ENCODE measurements at regions not wholly inside any gene's neighbourhood (a gene's known extent, or its start where the extent isn't known, plus 50 kb on each side); places are given as distances from the start of the nearest gene placed in this dataset.
"Not testable (repeated sequence)": the region's sequence is repeated elsewhere in the genome, so short reads cannot be mapped to it uniquely, and the experiment has no call there.

DNA sequence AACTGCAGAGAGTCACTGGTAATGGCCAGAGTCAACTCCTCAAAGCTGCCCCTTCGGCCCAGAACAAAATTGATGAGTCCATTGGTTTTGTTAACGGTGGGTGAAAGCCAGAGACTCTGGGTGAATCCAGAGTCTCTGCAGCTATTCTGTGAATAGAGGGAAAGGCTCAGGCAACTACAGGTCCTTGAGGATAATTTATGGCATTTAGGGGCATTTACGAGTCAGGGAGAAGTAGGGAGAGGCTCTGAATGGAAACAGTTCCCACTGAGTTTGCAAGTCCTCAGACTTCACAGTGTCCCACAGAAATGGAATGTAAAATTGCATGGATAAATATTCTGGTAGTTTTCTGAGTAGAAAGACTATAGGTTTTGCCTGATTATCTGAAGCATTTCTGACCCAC is 257.8 kb downstream of the SEC61B start:
- DNase-seq (ENCODE audit: low spot score): no peak

DNA sequence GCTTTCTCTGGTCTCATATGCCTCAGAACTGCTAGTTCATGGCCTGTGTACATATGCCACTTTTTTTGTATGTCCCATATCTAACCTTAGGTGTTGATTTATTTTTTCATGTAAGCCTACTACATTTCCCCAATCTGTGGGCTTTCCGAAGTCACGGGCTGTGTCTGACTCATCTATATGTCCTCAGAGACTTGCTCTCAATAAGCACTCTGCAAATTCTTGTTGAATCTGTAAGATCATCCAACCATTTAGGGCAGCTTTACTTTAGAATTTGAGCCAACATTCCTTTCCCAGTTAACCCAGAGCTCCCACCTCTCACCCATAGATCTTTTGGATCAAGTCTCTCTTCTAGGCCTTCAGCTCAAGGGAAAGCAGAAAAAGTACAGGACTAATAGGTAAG is 263.4 kb downstream of the SEC61B start:
- no peak for DNase-seq (ENCODE audit: low spot score)

DNA sequence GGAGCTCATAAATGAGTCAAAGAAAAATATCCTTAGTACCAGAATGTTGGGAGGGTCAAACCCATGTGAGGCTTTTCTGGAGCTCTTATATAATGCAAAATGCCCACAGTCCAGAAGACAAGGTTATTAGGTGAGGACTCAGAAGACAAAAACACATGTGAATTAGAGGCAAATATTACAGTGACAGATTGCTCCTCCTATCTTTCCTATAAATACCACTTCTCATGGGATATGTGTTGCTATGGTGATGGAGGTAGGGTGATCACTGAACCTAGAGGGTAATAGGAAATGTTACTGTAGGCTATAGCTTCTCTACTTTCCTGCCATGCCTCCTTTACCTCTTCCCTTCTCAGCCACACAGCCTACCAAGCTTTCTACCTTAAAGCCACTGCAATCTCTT is 264.6 kb downstream of the SEC61B start:
- DNase-seq (ENCODE audit: low spot score): no peak

DNA sequence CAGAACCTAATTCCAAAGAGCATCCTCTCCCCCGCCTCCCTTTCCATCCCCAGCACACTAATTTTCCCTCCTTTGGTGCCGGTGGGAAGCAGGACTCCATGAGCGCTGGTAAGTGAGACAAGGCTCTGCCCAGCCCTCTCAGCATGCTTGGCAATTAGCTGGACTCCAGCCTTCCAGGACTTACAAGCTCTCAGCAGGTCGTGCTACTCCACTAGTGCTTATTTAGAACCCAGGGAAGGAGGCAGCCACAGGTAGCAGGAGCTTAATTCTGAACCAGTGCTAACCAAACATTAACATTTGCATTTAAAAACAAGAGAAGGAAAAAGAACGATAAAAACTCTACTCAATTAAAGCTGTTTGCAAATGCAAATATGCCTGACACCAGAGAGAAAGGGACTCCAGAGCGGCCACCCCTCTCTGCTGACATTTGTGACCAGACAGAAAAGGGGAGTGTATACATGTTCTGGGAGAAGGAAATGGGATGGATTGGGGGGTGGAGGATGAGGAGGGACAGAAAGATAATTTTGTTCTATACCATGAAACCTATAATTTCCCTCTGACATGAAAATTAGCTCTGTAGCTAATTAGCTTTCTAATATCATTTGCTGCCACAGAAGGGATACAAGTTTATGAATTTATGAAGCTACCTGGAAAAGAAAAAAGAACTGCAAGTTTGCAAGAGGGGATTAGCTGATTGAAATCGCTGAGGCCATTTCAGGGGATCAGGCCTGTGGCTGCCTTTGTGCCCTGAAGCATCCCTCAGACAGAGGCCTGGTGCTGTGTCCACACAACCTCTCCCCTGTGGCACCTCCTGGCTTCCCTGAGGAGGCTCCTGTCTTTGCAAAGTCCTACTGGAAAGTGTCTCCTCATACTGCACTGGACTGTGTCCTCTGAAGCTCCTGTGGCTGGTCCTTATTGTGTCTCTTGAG is 266.3 kb downstream of the SEC61B start:
- DNase-seq (ENCODE audit: low spot score): no peak

DNA sequence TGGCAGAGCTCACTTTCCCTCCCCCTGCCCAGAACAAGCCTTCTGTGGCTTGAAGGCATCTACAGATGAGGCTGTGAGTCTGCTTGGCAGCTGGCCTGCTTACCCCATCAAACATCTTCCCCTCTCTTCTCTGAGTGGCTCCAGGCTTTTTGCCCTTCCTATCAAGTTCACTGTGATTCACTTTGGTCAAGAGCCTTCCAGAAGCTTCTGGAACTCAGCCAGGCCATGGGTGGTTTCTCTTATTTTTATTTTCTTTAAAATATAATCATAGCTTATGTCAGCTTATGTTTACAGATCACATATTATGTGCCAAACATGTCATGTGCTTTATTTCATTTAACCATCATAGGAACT is 267.0 kb downstream of the SEC61B start:
- no peak for DNase-seq (ENCODE audit: low spot score)

DNA sequence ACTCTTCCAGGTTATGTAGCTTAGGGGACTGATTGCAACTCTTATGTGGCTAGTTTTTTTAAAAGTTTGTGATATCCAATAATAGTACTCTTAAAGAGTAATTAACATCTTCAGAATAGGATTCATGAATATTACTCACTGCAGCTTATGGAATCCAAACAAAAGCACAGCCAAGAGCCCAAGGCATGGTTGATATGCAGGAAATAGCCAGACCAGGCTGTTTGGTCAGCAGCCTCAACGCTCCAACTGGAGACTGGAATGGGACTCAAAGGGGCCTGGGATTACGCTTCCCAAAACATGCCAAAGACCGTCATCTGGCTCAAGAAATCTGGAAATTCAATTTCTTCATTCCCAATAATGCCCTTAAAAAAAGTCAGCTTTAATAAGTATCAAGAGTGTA is 268.6 kb downstream of the SEC61B start:
- no peak for DNase-seq (ENCODE audit: low spot score)

DNA sequence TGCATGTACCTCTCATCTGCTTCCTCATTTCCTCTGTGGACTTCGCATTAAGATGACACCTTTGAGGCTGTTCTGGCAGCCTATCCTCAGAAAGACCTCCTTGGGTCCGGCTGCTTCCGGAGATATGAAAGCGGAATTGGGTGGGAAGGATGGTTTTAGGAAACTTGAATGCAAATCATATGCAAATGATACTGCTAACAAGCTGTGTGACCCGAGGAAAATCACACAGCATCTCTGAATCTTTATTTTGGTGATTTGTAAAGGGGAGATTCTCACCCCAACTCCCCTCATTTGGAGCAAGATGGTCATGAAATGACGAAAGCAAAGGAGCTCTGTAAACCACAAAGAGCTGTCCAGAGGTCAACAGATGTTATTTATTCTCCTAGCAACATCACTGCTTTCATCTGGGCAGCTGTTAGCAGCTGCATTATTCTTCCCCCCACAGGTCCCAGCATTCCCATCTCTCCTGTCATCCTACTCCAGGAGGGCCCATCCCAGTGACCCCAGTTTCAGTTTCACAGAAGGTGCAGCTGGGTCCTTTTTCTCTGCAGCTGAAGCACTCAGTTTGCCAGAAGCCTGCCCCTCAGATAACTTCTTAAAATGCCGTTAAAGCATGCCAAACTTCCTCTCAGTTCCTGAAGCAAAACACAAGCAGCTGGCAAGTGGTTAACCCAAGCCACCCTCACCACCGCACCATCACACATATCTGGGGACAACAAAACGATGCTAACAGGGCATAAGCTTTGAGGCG is 269.5 kb downstream of the SEC61B start:
- DNase-seq (ENCODE audit: low spot score): no peak

DNA sequence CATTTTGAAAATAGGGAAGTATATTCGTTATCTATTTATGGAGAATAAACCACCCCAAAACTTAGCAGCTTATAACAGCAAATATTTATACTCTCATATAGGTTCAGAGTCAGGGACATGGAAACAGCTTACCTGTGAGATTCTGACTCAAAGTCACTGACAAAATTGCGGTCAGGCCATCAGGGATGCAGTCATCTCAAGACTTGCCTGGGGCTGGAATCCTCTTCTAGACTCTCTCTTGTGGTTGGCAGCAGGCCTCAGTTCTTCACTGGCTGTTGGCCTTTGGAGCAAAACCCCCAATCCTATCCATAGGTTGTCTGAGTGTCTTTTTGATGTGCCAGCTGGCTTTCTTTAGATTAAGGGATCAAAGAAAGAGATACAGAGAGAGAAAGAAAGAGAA is 275.6 kb downstream of the SEC61B start:
- DNase-seq (ENCODE audit: low spot score): no peak

DNA sequence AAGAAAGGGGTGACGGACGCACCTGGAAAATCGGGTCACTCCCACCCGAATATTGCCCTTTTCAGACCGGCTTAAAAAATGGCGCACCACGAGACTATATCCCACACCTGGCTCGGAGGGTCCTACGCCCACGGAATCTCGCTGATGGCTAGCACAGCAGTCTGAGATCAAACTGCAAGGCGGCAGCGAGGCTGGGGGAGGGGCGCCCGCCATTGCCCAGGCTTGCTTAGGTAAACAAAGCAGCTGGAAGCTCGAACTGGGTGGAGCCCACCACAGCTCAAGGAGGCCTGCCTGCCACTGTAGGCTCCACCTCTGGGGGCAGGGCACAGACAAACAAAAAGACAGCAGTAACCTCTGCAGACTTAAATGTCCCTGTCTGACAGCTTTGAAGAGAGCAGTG is 276.9 kb downstream of the SEC61B start:
- not testable (repeated sequence) for DNase-seq (ENCODE audit: low spot score)

DNA sequence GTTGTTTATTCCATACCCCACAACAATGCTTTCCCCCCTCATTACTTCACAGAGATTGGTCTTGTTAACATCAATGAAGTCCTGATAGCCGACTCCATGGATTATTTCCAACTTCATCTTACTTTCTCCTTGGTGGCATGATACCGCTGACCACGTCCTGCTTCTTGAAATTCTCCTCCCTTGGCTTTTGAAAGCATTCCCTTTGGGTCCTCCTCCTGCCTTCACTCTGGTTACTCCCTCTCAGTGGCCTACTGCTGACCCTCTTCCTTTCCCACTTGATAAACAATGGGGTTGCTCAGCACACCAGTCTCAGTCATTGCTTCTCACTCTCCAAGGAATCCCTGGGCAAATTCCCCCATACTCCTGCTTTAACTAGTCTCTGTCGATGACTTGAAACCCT is 283.9 kb downstream of the SEC61B start:
- no peak for DNase-seq (ENCODE audit: low spot score)

DNA sequence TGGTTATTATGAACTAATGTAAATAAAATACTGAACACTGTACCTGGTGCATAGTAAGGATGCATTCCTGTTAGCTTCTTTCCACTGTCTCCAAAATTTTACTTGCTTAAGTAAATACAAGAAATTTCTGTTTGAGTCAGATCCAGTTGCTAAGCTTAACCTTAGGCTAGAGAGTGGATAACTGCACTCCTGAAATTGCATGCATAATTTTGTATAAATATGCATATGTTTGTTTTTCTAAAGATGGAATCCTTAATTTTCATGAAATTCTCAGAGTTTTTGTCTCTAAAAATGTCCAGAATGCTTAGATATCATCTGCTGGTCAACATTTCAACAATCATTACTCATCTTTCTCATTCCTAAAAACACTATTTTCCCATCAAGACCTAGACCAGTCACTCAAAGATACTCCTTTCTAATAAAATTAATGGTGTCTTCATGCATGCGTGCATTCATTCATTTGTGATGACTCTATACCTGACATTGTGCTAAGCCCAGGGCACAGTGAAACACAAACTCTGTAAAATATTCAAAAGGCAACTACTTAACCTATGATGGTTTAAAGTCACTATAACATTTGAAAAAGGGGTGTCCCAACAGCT is 284.8 kb downstream of the SEC61B start:
- DNase-seq (ENCODE audit: low spot score): no peak

DNA sequence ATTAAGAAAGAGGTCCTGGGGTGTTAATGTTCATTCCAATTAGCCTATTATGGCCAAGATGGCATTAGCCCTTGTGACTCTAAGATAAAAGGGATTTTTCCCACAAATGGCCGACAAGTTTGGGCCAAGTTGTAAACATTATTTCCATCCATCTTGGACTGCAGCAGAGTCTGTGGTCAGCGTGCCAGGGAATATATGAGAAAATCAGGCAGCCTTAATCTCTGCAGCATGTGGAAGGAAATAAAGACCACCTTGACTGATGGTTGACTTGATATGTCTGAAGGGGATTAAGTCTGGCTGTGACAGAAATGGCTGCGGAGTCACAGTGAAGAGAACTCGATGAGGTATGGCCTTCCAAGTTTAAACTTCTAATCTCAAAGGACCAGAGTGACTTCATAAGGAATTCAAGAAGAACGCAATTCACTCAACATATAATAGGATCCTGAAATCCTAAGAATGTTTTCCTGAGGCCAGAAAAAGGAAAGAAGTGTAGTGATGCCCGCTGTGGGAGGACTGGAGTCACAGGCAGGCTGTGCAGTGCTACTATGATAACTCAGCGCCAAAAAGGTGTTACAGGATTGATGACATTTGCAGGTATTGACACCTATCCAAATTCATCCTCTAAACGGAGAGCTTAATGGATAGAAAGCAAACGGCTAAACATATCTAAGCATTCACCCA is 287.1 kb downstream of the SEC61B start:
- DNase-seq (ENCODE audit: low spot score): no peak

DNA sequence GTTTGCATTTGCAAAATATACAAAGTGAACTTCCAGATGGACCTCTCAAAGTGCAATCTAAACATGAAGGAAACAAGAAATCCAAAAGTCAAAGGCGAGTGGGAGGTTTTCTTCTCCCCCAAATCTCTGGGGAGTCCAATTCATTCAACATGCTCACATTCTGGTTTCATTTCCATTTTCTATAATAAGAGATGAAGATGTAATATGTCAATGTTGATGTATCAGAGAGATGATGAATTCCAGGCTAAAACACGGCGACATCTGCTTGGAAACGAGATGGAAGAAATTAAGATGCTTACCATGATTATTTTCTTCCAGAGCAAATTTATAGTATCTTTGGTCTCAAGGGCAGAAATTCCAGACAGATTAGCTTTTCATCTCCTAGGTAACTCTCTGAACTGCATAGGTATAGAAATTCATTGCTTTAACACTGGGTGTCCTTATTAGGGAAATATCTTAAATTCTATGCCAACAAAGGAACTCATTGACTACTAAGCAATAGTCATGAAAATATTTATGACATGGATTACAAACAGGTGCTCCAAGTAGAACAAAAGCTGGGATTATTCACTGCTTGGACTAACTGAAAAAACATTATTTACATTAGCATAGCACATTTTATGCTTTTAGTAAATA is 287.9 kb downstream of the SEC61B start:
- no peak for DNase-seq (ENCODE audit: low spot score)

DNA sequence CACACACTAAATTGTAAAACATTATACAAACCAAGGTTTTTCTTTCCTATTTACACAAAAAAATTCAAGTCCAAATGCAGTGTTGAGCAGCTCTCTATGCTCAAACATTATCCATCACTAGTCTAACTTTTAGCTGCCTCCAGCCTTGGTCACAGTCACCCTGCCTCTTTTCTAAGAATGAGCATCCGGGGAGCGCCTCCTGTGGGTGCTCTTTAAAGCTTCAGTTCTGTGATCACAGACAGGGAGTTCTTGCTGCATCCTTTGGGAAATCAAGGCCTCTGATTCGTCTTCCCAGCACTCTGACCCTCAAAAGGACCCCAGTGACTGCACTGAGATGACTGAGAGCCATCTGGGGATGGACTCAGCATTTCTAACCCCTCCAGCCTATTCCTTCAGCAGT is 289.6 kb downstream of the SEC61B start:
- no peak for DNase-seq (ENCODE audit: low spot score)

DNA sequence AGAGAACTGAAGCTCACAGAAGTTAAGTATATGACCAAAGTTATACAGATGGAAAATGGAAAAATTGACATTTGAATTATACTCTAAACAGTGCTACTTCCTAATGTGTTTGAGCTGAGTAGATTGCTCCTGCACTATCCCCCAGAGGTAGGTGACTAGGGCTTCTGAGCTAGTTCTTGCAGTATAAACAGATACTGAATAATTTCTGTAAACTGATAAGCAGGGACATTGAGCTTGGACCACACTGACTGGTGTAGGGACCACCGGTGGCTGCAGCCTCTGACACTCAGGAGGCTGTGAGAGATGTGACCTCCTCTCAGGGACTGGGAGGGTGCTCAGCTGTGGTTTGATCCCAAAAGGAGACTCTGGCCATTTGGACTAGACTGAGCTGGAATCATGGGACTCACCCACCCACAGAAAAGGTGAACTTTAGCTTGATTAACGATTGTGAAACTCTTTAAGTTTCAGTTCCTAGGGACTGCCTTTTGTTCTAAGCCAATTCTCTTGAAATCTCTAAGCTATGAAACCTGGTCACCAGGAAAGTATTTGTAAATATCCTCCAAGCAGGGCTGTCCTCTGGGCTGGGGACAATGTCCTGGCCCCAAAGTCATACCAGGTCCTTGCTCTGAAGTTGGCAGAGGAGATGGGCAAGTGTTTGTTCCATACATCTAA is 291.5 kb downstream of the SEC61B start:
- DNase-seq (ENCODE audit: low spot score): no peak

DNA sequence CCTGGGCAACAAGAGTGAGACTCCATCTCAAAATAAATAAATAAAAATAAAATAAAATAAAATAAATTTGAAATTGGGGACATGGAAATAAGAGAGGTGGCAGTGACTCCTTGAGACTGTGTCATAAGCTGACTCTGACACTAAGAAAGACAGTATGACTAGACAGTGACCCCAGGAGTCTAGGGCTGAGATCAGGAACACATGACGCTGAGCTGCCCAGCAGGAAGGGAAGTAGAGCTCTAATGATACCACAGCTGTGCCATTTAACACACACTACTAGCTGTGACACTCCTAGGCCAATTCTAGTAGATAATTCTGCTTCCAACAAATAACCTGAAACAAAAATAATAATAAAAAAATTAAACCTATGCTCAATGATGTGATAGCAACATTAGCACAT is 293.0 kb downstream of the SEC61B start:
- DNase-seq (ENCODE audit: low spot score): no peak

DNA sequence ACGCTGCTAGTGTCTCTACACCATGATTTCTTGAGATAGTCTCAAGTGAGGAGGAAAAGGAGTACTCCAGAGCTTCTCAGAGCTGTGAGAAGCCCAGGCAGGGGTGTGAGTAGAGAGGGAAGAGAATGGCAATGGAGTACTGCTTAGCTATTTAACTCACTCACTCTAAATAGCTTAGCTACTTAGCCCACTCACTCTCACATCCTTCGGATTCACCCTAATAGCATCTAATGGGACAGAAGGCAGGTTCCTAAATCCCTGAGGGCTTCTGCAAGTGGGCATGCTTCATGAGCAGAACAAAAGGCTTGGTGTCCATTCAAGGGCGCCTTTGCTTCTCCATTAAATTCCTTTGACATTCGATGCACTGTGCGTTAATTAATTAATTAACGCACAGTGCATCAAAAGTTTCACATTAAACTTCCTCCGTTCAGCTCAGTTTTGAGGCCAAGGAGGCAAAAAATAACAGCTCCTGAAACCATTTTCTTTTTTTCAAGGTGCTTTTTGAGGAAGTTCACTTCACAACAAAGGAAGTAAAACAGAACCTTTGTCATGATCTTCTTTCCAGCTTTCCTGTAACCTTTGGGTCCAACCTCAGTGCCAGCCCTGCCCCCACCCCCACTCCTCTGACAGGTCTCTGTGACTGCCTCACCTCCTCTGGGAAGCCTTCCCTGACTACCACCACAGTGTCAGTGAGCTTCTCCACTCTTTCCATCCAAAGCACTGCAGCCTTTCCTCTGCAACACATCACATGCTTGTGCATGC is 294.0 kb downstream of the SEC61B start:
- no peak for DNase-seq (ENCODE audit: low spot score)

DNA sequence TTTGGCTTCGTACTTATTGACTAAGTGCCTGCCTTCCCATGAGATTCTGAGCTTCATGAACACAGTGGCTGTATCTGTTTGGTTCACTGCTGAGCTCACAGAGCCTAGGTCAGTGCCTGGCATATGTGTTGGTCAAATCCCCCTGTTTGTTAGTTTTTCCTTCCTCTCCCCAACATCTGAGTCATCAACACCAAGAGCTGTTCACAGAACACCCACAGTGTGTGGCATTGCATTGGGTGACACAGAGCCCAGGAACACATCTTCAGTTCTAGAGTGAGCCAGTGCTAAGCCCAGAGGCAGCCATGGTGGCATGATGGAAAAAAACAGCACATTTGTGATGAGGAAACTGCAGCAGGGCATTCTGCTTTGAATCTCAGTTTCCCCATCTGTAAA is 294.6 kb downstream of the SEC61B start:
- DNase-seq (ENCODE audit: low spot score): no peak

DNA sequence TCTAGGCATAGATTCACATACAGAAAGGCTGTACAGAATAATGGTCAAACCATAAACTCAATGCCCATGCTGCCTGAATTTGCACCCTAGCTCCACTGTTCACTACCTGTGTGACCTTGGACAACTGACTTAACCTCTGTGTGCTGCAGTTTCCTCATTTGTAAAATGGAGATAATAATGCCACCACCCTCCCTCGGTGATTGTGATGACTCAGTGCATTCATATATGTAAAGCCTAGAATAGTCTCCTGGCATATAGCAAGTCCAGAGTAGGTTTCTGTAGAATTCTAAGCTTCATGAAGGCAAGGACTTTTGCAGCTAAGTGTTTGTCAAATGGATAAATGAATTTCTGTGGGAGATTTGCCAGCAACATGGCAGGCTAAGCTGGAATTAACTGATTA is 297.8 kb upstream of the NR4A3 start:
- no peak for DNase-seq (ENCODE audit: low spot score)

DNA sequence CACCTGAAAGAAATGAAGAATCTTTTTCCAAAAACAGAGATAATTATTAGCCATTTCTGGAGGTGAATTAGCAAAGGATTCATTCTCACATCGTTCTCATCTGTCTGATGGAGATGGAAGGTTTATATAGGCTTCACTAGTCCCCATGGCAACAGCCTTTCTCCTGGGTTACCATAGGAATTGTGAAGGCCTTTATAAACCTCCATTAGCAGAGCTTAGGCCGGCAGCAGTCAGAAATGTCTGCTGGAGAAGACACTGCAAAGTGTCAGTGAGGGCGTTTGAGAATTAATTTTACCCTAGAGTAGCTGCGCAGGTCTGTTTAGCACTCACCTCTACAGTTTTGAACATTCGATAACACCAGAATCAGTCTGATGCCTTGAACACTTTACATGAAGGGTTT is 290.4 kb upstream of the NR4A3 start:
- no peak for DNase-seq (ENCODE audit: low spot score)

DNA sequence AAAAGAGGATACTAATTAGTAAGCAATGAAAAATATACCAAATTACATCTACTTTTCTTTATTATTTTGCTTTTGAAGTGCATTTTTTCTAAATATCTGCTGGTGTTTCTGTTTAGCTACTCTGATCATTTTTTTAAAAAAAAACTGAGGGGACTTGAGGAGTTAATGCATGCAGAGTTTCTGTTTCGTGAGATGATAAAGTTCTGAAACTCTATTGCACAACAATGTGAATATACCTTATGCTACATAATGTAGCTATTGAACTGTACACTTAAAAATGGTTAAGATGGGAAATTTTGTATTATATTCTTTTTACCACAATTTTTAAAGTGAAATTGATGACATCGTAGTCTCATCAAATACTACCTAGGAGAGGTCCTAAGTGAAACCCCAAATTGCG is 288.3 kb upstream of the NR4A3 start:
- DNase-seq (ENCODE audit: low spot score): no peak

All from SW480 (cell line).